Activated CD4-positive, alpha-beta T cell treated with anti-CD3 and anti-CD28 coated beads, Interleukin-2, amount 10 ng/mL, durations not matched to agents 7 days and 5 days (primary cell): ENCODE measurements at regions not wholly inside any gene's neighbourhood (a gene's known extent, or its start where the extent isn't known, plus 50 kb on each side); places are given as distances from the start of the nearest gene placed in this dataset.
A peak's percentile ranks its signal among the peaks of the same experiment; 100 is the strongest.

Experiments used
- CTCF ChIA-PET: fragments of 350-600 bp; sonication (Branson Sonifier 250); formaldehyde crosslinking; loops from one replicate; lab custom pipeline; 2021; ENCODE audit warnings: antibody characterized with exemption; lab: Charles Lee
- POLR2A ChIA-PET: fragments of 350-600 bp; sonication (Branson Sonifier 250); formaldehyde crosslinking; loops from one replicate; lab custom pipeline; 2021; ENCODE audit warnings: antibody characterized with exemption; lab: Charles Lee
- DNase-seq: peaks from one replicate; pipeline ENCODE4 v3.0.0-alpha.2; 2020
- H3K27ac Mint-ChIP-seq: one replicate; pipeline ENCODE4 v1.8.0; 2021; ENCODE audit warnings: mild to moderate bottlenecking, moderate library complexity, mixed read lengths
- H3K27me3 Mint-ChIP-seq: one replicate; pipeline ENCODE4 v1.8.0; 2021; ENCODE audit warnings: mixed read lengths
- H3K36me3 Mint-ChIP-seq: one replicate; pipeline ENCODE4 v1.8.0; 2021; ENCODE audit warnings: low read depth, mixed read lengths
- H3K4me1 Mint-ChIP-seq: one replicate; pipeline ENCODE4 v1.8.0; 2021; ENCODE audit warnings: mixed read lengths
- H3K4me3 Mint-ChIP-seq: one replicate; pipeline ENCODE4 v1.8.0; 2021; ENCODE audit warnings: mild to moderate bottlenecking, moderate library complexity, mixed read lengths
- H3K9me3 Mint-ChIP-seq: one replicate; pipeline ENCODE4 v1.8.0; 2021; ENCODE audit warnings: mixed read lengths

GRCh38 chr2:203804764-203805485, 62.6 kb upstream of the CTLA4 start:
- peaks cover 39% of the 10 kb centered on the region for H3K36me3 Mint-ChIP-seq
- CTCF ChIA-PET, result interaction anchor here (1.3 to 3.2 kb wide), 4 partner anchors 9 to 30 kb away, joined by 3 to 14 read pairs (median 4); no protein-coding TSS in a partner anchor
- H3K4me3 Mint-ChIP-seq, result peak overlapping the region; percentile 26

GRCh38 chr2:203805486-203805838, 62.1 kb upstream of the CTLA4 start:
- CTCF ChIA-PET, result interaction anchor here (1.3 to 3.2 kb wide), 3 partner anchors 8 to 30 kb away, joined by 3 to 14 read pairs (median 3); no protein-coding TSS in a partner anchor
- Mint-ChIP-seq H3K36me3 (peaks cover 35% of the 10 kb centered on the region), H3K27me3 (no peaks in the 10 kb centered on the region), H3K27ac (no peak overlapping the region), H3K4me3 (no peak overlapping the region), H3K4me1 (peaks cover 72% of the 10 kb centered on the region), H3K9me3 (peaks cover 26% of the 10 kb centered on the region)
- no peak for DNase-seq
- POLR2A ChIA-PET, result no interaction called here

More at GRCh38 chr2:203804764-203805485, 62.6 kb upstream of the CTLA4 start:
- Mint-ChIP-seq H3K9me3 (peaks cover 26% of the 10 kb centered on the region), H3K4me1 (peaks cover 73% of the 10 kb centered on the region), H3K27ac (peak overlapping the region; percentile 67), H3K27me3 (no peaks in the 10 kb centered on the region)
- no peak for DNase-seq
- POLR2A ChIA-PET, result no interaction called here

GRCh38 chr2:203806761-203807160, 60.8 kb upstream of the CTLA4 start:
- DNase-seq, result no peak
- H3K4me3 Mint-ChIP-seq, result no peak overlapping the region
- H3K9me3 Mint-ChIP-seq, result peaks cover 16% of the 10 kb centered on the region
- ChIA-PET POLR2A (no interaction called here), CTCF (interaction anchor here (1.0 to 1.9 kb wide), 3 partner anchors 9 to 54 kb away, joined by 3 to 8 read pairs (median 4); no protein-coding TSS in a partner anchor)
- no peak overlapping the region for H3K27ac Mint-ChIP-seq
- no peaks in the 10 kb centered on the region for H3K27me3 Mint-ChIP-seq
- H3K4me1 Mint-ChIP-seq, result peaks cover 79% of the 10 kb centered on the region
- H3K36me3 Mint-ChIP-seq, result peaks cover 25% of the 10 kb centered on the region

GRCh38 chr2:203808046-203808750, 59.4 kb upstream of the CTLA4 start:
- Mint-ChIP-seq H3K27ac (no peak overlapping the region), H3K36me3 (peaks cover 25% of the 10 kb centered on the region), H3K9me3 (peaks cover 14% of the 10 kb centered on the region), H3K27me3 (no peaks in the 10 kb centered on the region), H3K4me3 (no peak overlapping the region), H3K4me1 (peaks cover 81% of the 10 kb centered on the region)
- ChIA-PET CTCF (interaction anchor here (0.5 to 2.3 kb wide), 8 partner anchors 9 to 482 kb away, joined by 3 to 10 read pairs (median 4); no protein-coding TSS in a partner anchor), POLR2A (no interaction called here)
- no peak for DNase-seq

GRCh38 chr2:203809084-203809521, 58.5 kb upstream of the CTLA4 start:
- ChIA-PET POLR2A (no interaction called here), CTCF (interaction anchor here (1.0 to 2.3 kb wide), 4 partner anchors 10 to 79 kb away, joined by 3 to 10 read pairs (median 3); no protein-coding TSS in a partner anchor)
- no peak for DNase-seq
- peaks cover 13% of the 10 kb centered on the region for H3K9me3 Mint-ChIP-seq
- no peak overlapping the region for H3K27ac Mint-ChIP-seq
- H3K36me3 Mint-ChIP-seq, result peaks cover 25% of the 10 kb centered on the region
- H3K4me3 Mint-ChIP-seq, result no peak overlapping the region
- no peaks in the 10 kb centered on the region for H3K27me3 Mint-ChIP-seq
- H3K4me1 Mint-ChIP-seq, result peaks cover 81% of the 10 kb centered on the region

- Mint-ChIP-seq H3K4me1 (peaks cover 81% of the 10 kb centered on the region), H3K27me3 (no peaks in the 10 kb centered on the region), H3K27ac (peak overlapping the region; percentile 37), H3K36me3 (peaks cover 20% of the 10 kb centered on the region), H3K9me3 (peaks cover 11% of the 10 kb centered on the region), H3K4me3 (no peak overlapping the region)
- POLR2A ChIA-PET, result no interaction called here
- DNase-seq, result no peak
- CTCF ChIA-PET, result interaction anchor here (0.5 to 2.3 kb wide), 7 partner anchors 11 to 189 kb away, joined by 3 to 10 read pairs (median 3); no protein-coding TSS in a partner anchor
These were observed 57.5 kb upstream of the CTLA4 start for GRCh38 chr2:203809991-203810510.

- Mint-ChIP-seq H3K27ac (peak overlapping the region; percentile 82), H3K27me3 (no peaks in the 10 kb centered on the region), H3K4me3 (no peak overlapping the region), H3K36me3 (peaks cover 8% of the 10 kb centered on the region), H3K9me3 (peaks cover 2% of the 10 kb centered on the region), H3K4me1 (peaks cover 82% of the 10 kb centered on the region)
- DNase-seq, result peak; percentile 67
- ChIA-PET POLR2A (interaction anchor here (0.7 to 0.9 kb wide), 3 partner anchors 8 to 105 kb away, joined by 3 to 4 read pairs (median 4); partner anchors contain the start of gene CD28), CTCF (interaction anchor here (0.7 to 1.7 kb wide), 6 partner anchors 8 to 98 kb away, joined by 3 to 5 read pairs (median 4); no protein-coding TSS in a partner anchor)
These were observed 55.9 kb upstream of the CTLA4 start for GRCh38 chr2:203811491-203812221.

- Mint-ChIP-seq H3K9me3 (peaks cover 2% of the 10 kb centered on the region), H3K4me1 (peaks cover 77% of the 10 kb centered on the region), H3K36me3 (peaks cover 1% of the 10 kb centered on the region), H3K4me3 (no peak overlapping the region), H3K27me3 (no peaks in the 10 kb centered on the region), H3K27ac (peak overlapping the region; percentile 50)
- ChIA-PET POLR2A (interaction anchor here (0.6 to 0.7 kb wide), 2 partner anchors 11 to 103 kb away, joined by 3 to 4 read pairs; no protein-coding TSS in a partner anchor), CTCF (interaction anchor here (0.6 to 3.2 kb wide), 13 partner anchors 8 to 366 kb away, joined by 3 to 14 read pairs (median 3); partner anchors contain the start of genes CD28 and ICOS)
- DNase-seq, result no peak
These were observed 55.0 kb upstream of the CTLA4 start for GRCh38 chr2:203812294-203813221.

GRCh38 chr2:203813684-203814083, 53.9 kb upstream of the CTLA4 start:
- no peak overlapping the region for H3K4me3 Mint-ChIP-seq
- POLR2A ChIA-PET, result no interaction called here
- no peak for DNase-seq

GRCh38 chr2:203814661-203815540, 52.7 kb upstream of the CTLA4 start:
- CTCF ChIA-PET, result interaction anchor here (0.6 to 4.7 kb wide), 61 partner anchors 8 to 987 kb away, joined by 3 to 33 read pairs (median 4); partner anchors contain the start of genes CD28, CTLA4 and CYP20A1
- Mint-ChIP-seq H3K4me1 (peaks cover 57% of the 10 kb centered on the region), H3K4me3 (no peak overlapping the region), H3K27me3 (no peaks in the 10 kb centered on the region), H3K9me3 (no peaks in the 10 kb centered on the region), H3K27ac (no peak overlapping the region), H3K36me3 (no peaks in the 10 kb centered on the region)
- POLR2A ChIA-PET, result interaction anchor here (0.6 kb wide), 2 partner anchors 58 to 139 kb away, joined by 3 read pairs; no protein-coding TSS in a partner anchor
- peak; percentile 62 for DNase-seq

More at GRCh38 chr2:203813684-203814083, 53.9 kb upstream of the CTLA4 start:
- no peaks in the 10 kb centered on the region for H3K36me3 Mint-ChIP-seq
- no peaks in the 10 kb centered on the region for H3K9me3 Mint-ChIP-seq
- H3K27me3 Mint-ChIP-seq, result no peaks in the 10 kb centered on the region
- CTCF ChIA-PET, result interaction anchor here (0.6 to 4.7 kb wide), 11 partner anchors 10 to 458 kb away, joined by 3 to 33 read pairs (median 6); partner anchors contain the start of genes CD28 and CTLA4
- no peak overlapping the region for H3K27ac Mint-ChIP-seq
- H3K4me1 Mint-ChIP-seq, result peaks cover 68% of the 10 kb centered on the region
